ENCODE measurements at regions not wholly inside any gene's neighbourhood (a gene's known extent, or its start where the extent isn't known, plus 50 kb on each side); places are given as distances from the start of the nearest gene placed in this dataset.

DNA sequence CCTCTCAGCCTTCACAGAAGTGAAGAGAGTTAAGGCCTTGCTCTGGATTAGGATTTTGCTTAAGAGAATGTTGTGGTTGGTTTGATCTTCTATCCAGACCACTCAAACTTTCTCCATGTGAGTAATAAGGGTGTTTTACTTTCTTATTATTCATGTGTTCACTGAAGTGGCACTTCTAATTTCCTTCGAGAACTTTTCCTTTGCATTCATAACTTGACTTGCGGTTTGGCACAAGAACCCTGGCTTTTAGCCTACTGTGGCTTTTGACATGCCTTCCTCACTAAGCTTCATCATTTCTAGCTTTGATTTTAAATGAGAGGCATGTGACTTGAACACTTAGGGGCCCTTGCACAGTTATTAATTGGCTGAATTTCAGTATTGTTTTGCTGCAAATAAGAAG lies 166.1 kb upstream of the OPRM1 start:
- DNase-seq, result no peak

DNA sequence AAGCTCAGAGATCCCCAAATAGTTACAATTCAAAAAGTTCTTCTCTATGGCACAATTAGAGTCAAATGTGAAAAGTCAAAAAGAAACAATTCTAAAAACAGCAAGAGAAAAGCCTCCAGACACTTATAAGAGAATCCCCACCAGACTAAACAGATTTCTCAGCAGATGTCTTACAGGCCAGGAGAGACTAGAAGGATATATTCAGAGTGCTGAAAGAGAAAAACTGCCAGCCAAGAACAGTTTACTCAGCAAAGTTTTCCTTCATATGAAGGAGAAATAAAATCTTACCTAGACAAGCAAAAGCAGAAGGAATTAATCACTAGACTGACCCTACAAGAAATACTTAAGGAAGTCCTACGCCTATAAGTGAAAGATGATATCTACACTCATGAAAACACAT lies 176.1 kb upstream of the OPRM1 start:
- DNase-seq, result no peak

DNA sequence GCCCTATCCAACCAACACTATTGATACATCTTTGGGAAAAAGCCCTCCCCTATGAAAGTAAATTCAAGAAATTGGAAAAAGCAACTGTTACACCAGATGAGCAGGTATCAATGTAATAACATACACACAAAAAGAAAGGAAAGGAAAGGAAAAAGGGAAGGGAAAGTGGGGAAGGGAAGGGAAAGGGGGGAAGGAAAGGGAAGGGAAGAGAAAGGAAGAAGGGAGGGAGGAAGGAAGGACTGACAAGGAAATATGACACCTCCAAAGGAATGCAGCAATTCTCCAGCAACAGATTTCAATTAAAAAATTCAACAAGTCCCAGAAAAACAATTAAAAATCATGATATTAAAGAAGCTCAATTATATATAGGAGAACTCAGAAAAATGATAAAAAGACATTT lies 176.9 kb upstream of the OPRM1 start:
- no peak for DNase-seq

DNA sequence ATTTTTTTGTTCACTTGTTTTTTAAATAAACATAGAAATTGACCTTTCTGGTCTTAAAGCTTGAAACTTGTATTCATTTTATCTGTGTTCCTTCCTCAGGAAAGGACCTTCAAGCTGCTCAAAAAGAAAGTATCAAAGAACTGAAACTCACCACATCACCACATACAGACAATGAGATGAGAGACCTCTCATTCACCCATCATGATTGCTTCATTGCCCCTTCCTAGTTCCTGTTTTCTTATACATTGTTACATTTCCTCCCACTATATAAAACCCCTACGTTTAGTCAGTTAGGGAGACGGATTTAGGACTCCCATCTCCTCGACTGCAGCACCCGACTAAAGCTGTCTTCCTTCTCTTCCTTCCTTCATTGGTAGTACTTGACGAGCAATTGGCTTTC lies 180.5 kb upstream of the OPRM1 start:
- no peak for DNase-seq

DNA sequence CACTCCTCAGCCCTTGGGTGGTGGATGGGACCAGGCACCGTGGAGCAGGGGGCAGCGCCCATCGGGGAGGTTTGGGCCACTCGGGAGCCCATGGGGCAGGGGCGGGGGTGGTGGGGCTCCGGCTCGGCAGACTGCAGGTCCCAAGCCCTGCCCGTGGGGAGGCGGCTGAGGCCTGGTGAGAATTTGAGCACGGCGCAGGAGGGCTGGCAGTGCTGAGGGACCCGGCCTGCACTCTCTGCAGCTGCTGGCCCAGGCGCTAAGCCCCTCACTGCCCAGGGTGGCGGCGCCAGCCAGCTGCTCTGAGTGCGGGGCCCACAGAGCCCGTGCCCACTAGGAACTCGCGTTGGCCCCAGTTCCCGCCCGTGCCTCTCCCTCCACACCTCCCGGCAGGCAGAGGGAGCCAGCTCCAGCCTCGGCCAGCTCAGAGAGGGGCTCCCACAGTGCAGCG lies 182.1 kb upstream of the OPRM1 start:
- DNase-seq, result no peak

DNA sequence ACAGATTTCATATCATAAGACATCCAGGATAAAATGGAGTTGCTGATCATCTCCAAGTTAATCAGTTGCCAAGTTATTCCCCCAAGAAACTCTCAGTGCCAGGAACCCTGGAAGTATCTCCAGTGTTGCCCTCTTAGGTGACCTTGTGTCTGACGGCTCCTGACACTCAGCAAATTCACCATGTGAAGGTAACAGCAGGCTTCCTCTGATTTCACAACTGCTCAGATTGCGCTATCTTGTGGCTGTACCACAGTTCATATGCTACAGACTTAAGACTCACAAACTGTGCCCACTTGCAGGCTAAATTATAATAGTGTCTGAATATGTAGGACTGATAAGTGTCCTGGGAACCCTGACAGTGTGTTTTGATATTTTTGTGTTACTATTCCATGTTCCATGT lies 186.6 kb upstream of the OPRM1 start:
- DNase-seq, result no peak

DNA sequence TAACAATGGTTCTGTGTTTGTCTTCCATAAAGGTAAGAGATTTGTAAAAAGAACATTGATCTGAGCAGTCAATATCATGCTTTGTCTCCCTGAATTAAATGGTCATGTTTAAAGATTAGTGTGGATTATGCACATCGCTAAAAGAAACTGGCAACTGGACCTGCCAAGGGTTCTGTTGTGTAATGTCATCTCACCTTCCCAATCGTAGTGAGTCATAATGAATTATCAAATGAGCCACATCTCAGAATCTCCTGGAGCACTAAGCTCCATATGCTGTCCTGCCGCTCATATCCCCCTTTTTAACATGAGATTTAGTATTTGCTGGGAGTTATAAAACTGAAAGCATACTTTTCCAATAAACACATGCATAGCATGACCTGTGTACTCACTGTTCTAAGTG lies 187.0 kb upstream of the OPRM1 start:
- no peak for DNase-seq

DNA sequence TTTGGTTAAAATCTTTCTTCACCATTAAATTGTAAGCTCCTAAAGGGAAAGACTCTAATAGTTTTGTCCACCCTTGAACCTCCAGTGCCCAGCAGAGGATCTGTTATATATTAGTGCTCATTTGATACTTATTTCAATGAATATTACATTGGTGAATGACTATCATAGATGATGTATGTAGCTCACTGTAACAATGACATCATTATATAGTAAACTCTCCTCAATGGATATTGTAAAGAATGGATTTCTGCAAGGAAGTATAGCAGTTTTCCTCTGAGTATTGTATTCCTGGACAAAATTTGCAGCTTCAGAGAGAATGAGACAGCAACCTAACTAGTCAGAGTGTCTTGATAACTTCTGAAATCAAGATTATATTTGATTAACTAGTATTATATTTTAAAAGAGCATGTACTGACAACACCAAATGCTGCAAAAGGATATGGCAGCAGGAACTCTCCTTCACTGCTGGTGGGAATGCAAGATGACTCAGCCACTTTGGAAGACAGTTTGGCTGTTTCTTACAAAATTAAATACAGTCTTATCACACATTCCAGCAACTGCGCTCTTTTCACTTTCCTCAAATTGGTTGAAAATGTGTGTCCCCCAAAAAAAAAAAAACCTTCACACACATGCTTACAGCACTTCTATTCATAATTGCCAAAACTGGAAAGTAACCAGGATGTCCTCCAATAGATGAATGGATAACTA lies 189.8 kb upstream of the OPRM1 start:
- DNase-seq, result no peak

DNA sequence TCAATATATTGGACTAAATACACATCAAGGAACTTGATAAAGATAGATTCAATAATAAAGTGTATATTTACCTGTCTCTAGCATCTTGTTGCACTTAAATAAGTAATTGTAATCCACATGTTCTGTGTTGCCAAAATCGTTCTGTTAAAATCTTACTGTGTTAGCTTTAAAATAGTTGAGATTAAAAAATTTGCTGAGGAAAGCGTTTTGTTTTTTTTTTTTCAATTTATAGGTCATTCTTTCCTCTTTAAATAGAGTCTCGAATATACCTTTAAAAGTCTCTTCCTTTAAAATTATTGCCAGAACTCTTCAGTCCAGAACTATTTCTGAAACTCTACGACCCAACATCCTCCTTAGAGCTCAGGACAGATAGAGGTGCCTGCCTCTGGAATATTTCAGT lies 195.6 kb upstream of the OPRM1 start:
- DNase-seq, result no peak

DNA sequence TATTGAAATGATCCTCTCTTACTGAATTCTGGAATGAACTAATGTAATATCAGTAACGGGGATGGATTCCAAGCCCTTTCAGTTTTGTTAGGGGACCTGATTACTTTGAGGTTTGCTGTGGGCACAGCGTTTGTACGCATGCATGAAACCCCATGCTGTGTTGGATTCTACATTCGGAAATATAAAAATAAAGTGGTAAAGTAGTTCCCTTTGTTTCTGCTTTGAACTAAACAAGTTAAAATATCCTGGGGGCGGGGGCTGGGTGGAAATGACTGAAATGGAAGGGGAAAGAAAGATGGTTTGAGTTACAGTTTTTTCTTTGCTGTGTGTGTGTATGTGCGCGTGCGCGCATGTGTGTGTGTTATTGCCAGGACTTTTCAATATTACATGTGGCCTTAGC lies 196.5 kb upstream of the OPRM1 start:
- no peak for DNase-seq

DNA sequence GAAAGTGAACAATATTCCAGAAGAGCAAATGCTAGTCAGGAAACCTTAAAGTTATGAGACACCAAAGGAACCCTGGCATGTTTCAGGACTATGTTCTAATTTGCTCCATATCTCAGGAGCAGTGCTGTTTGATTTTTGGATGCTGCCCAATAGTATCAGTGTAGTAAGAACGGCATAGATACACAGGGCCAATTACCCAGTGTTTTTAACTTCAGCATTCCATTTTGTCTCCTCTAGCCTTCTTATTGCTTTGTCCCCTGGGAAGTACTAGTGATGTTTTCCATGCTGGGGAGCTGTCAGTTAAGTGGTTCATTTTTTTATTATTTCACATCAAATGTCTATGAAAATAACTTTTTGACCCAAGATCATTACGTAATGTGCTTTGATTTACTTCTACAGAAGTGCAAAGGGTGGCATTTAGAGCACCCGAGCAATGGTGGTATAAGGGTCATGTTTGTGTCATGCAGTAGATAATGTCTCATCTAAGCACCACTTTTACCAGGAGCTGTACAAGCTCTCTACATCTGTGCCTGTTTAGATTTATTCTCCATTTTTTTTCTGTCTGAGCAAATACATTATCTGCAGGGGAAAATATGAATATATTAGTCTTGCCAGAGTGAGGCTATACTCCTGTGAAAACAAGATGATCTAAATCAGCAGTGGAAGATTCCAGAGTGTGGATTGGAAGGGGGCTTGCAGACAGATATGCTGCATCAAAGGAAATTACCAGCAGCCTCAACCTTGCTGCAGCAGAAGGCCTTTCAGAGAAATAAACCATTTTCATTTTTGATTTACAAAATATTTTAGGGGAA lies 198.8 kb upstream of the OPRM1 start:
- no peak for DNase-seq

DNA sequence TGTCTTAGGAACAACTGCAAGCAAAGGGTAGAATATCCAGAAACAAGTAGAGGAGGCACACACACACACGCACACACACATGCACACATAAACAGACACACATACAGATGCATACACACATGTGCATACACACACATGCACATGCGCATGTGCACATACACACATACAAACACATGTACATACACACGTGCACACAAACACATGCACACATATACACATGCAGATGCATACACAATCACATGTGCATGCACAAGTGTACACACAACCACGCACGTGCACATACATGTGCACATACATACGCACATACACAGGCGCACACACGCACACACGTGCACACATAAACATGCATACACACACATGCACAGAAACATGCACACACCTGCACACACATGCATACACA lies 206.5 kb upstream of the OPRM1 start:
- no peak for DNase-seq

DNA sequence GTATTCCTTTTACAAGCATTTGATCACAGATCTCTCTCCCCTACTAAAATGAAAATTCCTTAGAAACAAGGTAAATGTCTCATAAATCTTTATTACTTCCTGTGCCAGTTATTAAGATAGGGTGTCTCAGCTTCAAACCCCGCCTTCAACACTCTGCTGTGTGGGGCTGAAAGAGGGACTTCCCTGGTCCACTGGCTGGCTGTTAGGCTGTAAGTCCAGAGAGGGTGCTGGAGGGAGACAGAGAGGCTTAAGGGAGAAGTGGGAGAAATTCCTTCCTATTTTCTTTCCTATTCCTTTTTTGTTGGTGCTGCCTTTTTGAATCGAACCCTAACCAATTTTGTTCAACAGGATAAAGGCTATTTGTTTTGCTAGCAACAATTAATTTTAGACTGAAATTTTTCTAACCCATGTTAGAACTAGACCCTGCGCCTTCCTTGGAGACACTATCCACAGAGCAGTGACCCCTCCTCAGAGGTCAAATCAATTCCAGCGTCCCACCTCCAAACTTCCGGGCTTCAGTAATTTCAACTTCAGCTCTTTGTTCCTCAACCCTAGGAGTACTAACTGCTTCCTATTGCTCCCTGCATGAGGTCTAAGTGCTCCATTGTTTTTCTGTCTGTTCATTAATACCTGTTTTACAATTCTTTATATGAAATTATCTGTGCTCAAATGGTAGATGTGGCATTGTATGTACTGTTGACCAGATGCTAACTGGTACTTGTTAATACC lies 207.5 kb upstream of the OPRM1 start:
- no peak for DNase-seq

DNA sequence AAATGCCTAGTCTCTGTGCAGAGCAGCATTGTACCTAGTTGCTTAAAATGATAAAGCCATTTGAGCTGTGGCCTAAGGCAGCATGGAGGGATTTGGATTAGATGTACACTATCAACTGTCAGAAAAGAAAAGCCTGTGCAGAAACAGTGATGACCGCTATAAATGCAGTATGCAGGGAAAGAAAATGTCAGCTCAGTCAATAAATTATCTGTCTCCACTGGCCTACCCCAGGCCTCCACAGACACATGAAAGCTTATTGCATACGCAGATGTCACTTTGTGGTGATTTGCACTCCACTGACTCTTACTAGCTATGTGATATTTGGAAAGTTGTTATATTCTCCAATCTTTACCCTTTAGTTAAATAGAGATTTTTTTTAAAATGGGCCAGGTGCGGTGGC lies 221.9 kb upstream of the OPRM1 start:
- DNase-seq, result no peak

DNA sequence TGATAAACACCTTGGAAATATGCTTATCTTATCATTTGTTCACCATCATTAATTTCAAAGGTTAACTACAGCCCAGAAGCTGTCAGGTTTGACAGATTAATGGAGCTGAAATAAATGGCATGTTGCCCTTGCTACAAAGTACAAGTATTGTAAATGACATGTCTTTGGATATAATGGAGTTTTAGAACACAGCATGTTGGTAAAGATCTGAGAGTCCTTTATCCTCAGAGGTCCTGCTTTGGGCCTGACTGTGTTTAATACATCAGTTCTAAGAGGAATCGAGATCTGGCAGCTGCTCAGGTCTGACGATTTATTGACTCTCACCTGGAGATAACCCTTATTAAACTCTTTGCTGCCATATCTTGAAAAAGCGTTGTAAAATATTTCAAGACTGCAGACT lies 222.7 kb upstream of the OPRM1 start:
- no peak for DNase-seq

DNA sequence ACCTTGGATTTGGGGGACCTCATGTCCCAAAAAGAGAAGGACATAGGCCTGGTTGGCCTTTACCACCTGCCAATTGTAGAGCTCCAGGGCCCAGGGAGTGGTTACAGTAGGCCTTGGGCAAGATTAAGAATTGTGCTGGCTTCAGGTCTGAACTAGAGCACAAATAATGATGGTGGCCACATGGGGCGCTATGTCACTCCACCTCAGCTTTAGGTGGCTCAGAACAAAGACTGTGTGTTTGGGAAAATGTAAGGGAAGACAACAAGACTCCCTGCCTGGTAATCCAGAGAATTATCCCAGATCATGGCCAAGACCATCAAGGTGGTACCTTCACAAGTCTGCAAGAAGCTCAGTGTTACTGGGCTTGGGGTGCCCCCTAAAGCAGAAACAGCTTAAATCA lies 224.9 kb upstream of the OPRM1 start:
- DNase-seq, result no peak

DNA sequence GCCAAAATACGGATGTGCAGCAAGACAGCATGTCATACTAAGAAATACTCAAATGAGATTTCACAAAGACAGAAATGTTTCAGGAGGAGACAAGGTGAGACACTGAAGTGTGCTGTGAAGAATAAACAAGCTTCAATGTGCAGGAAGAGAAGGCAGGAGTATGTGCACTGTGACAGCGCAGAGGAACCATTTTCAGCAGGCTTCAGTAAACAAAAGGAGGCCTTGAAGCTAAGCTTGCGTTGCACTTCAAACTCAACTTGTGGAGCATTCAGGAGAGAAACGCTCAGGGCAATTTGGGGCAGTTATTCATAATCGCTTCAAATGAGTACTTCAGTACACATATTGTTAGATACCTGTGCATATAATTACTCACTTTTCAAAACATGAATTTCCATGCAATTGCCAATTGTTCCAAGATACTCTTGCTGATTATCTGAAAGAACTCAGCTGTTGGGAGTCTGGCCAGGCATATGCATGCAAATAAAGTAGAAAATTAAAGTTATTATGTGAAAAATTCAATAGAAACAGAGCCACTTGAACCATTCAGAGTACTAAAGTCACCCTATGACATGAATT lies 234.2 kb upstream of the OPRM1 start:
- no peak for DNase-seq

DNA sequence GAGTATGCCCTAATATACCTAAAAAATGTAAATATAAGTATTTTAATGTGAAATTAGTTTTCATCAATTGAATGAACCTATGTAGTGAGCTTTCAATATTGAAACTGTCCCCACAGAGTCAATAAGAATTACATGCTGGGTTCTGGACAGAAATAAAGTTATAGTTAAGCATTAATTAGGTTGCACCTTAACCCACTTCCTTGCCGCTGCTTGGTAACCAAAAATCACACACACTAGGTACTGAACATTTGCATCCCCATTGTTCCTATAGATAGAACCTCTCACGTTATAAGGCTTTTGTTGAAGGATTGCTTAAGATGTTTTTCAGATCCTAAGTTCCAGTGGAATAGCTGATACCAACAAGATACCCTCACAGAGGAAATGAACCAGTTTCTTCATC lies 237.1 kb upstream of the OPRM1 start:
- DNase-seq, result no peak

DNA sequence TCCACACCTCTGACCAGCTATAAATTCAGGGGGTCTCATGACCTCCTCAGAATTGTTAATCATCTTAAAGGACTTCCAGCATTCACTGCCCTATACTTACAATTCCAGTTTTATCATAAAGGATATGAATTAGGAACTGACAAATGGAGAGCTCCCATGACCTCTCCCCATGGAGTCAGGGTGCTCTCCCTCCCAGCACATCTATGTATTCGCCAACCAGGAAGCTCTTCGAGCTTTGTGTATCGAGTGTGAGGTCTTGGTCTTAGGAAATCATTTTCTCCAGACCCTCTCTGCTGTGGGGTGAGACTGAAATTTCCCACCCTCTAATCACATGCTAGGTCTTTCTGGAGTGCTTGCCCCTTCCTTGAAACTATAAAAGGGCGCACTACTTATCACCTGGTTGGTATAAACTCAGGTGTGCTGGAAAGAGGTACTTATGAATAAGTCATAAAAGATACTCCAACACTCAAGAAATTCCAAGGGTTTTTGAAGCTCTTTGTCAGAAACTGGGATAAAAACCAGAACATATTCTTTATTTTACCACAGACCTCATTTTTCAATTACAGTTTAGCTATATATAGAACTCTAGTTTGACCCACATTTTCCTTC lies 238.4 kb upstream of the OPRM1 start:
- DNase-seq, result no peak

DNA sequence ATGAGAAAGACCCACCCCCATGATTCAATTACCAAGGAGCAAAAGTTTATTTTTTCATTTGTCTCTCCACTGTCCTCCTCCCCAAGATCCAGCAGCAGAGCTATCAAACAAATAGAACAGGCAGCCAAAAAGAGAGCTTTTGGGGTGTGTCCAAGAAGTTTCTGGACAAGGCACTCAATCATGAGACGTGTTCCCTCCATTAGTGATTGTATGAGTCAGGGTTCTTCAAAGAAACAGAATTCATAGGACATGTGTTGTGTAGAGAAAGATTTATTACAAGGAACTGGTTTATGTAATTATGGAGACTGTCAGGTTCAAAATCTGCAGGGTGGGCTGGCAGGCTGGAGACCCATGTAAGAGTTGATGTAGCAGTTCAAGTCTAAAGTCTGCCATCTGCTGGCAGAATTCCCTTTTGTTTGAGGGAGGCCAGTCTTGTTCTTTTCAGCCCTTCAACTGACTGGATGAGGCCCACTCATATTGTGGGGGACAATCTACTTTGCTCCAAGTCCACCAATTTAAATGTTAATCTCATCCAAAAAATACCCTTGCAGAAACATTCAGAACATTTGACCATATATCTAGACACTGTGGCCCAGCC lies 248.1 kb upstream of the OPRM1 start:
- no peak for DNase-seq

DNA sequence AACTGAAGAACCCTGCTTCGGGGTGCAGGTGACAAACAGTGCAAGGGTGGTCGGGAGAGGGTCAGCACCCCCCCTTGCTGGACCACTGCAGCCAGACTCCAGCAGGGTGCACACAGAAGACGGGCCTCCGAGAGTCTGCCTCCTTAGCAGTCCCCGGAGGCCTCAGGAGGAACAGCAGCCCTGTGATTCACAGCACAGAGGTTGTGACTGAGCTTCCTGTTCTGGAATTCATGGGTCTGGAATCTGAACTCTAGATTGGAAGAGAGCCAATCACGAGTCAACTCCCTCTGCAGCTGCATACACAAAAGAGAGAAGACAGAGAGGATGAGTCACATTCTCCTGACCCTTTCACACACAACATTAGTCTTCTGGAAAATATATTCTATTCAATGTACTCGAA lies 249.0 kb upstream of the OPRM1 start:
- DNase-seq, result no peak

DNA sequence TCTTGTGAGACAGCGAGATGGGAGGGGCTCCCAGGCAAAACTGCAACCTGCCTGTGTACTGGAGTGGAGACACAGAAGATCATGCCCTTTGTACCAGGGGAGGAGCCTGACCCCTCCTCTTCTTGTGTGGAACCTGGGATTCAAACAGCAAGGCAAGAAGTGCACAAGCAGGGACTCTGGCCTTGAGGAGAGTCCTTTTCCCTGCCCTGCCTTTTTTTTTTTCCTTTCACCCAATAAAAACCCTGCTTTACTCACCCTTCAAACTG lies 251.8 kb upstream of the OPRM1 start:
- DNase-seq, result no peak

DNA sequence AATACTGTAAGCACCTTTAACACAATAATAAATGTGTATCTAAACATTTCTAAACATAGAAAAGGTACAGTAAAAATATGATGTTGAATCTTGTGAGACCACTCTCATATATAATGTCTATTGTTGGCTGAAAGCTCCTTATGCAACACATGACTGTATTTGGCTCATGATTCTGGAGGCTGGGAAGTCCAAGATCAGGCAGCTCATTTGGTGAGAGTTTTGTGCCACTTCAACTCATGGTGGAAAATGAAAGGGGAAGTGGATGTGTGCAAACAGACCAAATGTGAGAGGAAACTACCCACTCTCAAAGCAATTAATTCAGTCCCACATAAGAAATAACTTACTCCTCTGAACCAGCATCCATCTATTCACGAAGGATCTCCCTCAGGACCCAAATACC lies 257.7 kb upstream of the OPRM1 start:
- no peak for DNase-seq
